HG03103 (cell line): ENCODE measurements at regions not wholly inside any gene's neighbourhood (a gene's known extent, or its start where the extent isn't known, plus 50 kb on each side); places are given as distances from the start of the nearest gene placed in this dataset.

Source experiments
- ATAC-seq: cut with Tn5 transposase; IDR thresholded peaks from one replicate; pipeline ENCODE4 v1.9.1; 2021; ENCODE audit warnings: low read depth; ENCODE audit not compliant: unreplicated experiment

DNA sequence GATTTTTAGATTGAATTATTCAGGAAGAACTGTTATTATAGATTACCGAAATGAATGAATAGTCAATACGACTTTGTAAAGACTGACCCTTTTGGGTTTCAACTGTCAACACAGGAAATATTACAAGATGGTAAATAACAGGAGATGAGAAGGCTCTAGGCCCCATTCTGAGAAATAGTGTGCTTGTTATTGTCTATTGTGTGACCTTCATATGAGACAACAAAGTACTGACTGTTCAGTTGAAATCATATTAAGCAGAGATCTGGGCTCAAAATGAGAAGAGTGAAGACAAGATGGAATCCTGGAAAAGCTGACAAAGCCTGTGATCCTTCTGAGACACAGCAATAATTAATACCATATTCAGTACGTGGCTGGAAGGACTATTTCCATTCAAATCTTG is 503.8 kb downstream of the INHBA start:
- no peak for ATAC-seq

DNA sequence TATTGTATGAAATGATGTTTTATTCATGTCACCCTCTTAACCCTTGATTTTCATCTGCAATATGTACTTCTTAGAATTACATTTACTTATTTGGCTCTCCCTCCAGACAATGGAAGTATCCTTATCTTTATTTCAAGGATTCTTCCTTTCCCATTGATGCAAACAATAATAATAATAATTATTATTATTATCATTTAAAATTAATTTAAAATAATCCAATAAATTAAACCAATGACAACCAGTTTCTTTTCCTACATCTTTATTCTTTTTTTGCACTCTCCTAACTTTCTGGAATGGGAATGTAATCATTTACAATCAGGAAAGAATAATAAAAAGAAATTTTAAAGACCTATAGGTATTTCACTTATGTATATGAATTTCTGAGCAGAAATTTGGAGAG is 504.4 kb downstream of the INHBA start:
- no peak for ATAC-seq

DNA sequence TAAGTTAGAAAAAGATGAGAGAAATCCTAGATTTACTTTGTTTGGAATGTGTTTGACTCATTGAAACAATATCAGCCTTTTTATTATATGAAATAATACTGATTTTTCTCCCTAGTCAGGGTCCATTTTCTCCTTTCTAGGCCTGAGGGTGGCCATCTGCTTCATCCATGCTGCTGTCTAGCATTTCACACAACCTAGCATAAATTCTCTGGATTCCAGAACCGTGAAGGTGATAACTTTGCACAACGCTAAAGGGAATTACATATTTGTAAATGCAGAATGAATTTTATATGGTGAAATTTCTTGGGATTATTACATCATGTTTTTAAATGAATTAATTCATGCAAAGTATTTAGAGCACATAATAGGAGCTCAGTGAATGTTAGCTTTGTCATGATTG is 505.1 kb downstream of the INHBA start:
- ATAC-seq: no peak

DNA sequence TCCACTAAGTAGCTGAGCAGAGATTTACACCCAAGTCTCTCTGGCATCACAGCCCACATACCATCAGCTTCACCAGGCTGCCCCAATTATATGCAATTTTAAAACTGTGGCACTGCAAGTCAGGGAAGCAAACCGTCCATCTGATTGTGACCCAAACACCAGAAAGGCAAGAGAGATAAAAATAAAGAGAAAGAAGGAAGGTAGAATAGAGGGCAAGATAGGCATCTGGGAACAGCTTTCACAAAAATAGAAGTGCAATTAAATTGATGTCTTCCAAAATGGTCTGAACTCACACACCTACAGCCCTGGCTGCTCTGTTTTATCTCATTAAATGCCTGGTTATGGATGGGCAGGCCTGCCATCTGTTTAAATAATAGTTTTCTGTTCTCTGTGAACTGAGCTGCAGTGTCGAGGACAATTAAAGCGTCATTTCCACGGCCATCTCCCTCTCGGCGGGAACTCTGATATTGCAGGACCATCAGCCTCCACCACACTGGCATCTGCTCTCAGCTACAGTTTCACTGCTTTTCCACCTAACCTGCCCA is 509.1 kb downstream of the INHBA start:
- ATAC-seq: no peak

DNA sequence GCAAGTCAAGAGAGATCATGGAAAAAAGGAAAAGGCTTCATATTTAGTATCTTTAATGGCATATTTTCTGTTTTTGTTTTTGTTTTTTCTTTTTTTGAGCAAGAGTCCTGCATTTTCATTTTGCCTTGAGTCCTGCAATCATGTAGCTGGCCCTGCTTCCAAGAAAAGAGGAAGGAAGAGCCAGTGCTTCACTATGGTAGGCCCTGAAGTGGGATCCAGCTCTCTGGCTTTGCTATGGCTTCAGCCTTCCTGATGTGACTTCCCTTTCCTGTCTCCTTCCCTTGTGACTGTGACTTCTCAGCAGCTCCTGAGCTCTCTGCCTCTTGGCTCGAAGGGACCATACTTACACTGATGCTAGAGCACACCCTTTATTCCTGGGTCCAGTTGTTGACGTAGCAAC is 512.3 kb downstream of the INHBA start:
- no peak for ATAC-seq

DNA sequence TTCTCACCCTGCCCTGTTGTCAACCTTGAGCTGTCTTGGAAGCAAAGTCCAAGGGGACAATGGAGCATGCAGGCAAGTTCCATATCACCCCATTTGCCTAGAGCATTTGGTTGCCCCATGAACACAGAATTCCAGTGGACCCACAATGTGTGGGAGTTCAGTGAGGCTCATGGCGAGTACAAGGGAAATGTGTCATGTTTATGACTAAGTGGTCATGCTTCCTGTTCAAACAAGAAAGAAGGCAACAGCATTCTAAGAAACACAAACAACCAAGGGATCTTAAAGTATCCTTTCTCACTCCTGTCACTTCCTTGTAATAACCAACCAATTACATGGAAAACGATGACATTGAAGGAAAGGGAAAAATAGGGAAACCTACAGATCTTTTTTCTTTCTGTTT is 513.0 kb downstream of the INHBA start:
- no peak for ATAC-seq

DNA sequence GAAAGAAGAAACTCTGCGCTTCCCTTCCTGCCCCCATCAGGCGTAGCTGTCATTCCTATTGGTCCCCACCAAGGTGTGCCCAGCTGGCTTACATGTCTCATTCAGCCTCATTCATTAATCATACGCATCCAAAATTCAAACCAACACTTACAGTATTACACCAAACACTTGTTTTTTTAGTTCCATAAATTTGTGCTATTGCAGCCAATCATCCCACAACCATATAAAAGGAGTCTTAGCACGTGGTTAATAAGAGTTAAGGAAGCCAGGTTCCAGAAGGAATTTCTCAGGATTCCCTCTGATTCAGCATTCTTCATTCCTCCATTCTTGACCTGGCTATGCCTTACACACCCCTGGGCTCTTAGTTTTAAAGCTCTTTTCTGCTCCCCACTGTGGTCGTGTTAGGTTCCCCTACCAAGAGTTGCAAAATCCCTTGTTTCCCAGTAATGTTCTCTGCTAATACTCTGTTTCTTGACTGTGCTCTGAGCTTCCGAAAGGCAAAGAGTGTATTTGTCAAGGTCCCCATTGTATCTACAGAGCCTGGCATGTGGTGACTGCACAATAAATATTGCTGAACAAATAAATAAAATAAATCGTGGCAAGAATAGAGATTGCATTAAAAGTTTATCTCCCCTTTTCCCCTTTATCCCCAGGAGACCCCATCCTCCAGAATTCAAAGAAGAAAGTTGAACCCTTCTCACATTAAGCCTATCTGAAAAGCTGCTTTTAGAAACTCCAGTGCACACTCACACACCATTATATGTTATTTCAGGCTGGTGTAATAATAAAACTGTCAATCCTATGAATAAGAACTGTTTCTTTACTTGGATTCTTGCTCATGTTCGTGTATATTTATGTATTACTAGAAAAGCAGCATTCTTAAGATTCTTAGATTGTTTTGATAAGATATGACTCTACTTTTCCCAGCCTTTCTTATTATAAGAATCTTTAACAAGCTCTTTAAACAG is 514.4 kb downstream of the INHBA start:
- no peak for ATAC-seq

DNA sequence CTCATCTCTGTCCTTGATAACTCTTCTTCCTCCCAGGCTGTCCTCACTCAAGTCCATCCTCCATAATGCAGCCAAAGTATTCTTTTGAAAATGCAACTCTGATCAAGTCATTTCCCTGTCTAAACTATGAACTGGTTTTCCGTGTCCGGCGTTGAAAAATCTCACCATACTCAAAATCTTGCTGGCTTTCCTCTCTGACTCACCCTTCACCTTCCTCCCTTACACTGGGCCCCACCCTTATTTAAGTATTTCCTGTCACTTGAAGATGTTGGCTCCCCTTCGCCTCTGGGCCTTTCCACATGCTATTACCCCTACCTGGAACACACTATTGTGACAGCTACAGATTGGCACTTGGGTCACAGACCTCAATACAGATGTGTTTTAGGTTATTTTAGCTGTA is 515.6 kb downstream of the INHBA start:
- no peak for ATAC-seq

DNA sequence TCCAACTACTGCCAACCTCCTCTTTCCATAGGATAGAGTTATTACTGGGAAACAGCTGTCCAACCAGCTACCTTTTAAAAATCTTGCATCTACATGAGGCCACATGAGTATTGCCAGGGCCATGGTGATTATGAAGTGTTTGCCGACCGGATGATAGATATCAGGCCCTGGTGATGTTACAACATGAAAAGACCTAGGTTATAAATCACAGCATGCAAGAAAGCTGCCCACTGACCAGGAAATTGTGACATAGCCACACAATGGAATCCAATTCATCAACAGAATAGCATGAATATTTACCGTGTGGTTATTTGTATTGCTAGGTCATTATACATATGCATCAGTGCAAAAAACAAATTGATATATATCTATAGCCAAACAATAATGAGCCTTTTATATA is 517.0 kb downstream of the INHBA start:
- ATAC-seq: no peak

DNA sequence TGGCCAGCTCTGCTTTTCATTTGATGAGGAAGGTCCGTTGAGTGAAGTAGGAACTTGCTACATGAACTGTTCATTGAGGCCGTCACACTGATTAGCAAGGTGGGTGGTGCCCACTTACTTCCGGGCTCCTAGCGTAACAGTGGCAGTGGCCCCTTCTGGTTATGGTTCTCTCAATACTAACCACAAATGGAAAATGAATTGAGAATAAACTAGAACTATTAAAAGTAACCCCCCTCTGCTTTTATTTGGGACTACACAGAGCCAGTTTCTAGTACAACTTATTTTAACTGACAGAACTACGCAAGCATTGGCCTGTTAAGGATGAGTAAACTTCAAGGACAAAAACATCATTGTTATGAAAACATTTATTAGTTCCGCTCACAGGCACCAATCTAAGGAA is 519.1 kb downstream of the INHBA start:
- ATAC-seq: no peak

DNA sequence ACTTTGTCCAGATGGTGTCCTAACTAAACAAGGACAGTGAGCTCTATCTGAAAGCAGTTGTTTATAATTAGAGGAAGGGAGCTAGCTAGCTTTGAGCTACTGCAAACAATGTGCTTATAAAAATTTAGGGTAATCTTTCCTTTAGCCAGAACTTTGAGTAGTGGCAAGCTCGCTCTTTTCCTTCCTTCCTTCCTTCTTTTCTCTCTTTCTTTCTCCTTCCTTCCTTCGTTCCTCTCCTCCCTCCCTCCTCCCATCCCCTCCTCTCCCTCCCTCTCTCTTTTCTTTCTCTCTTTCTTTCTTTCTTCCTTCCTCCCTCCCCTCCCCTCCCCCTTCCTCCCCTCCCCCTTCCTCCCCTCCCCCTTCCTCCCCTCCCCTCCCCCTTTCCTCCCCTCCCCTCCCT is 520.1 kb downstream of the INHBA start:
- ATAC-seq: no peak

DNA sequence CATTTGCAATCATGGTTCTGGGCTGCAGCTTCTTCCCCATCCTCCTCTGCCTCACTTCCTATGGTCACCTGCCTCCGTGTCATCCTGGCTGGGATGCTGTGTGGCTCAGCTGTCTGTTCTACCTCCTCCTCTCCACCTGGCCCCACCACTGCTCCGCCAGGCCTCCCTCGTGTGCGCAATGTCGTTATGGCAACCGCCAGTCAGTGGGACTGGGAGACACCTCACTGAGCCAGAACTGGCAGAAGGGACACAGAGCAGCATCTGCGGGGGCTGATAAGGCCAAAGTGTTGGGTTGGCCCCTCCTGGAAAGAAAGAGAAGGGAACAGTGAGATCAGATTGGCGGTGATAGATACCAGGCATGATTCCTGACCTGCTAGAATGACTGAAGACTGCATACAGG is 527.5 kb downstream of the INHBA start:
- no peak for ATAC-seq

DNA sequence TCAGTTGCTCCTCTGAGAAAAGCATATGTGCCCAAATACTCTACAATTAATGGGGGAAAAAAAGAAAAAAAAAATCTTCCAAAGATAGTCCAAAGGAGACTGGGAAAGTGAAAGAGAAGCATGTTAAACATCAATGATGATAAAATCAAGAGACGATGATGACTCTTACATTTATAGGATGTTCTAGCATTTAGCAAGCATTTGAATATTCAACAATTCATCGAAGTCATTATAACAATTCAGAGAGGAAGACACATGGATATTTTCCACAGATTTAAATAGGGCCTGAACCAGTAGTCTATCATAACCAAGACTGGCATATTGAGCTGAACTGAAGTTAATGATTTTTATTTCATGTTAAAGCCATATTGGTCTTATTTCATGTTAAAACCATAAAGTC is 528.4 kb downstream of the INHBA start:
- ATAC-seq: no peak

DNA sequence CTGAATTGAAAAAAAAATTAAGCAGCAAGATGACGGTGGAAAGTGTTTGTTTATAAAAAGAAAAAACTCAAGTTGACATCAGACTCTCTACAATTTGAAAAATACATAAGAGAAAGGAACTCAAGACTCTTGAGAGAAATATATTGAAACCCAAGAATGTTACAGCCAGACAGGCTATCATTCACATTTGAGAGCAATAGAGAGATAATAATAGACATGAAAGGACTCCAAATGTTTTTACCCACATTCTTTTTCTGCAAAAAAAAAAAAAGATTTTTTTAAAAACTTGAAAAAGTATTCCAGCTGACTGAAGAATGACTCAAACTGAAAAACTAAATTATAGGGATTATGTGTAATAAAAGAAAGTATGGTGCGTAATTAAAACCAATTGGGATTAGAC is 532.4 kb downstream of the INHBA start:
- ATAC-seq: no peak

DNA sequence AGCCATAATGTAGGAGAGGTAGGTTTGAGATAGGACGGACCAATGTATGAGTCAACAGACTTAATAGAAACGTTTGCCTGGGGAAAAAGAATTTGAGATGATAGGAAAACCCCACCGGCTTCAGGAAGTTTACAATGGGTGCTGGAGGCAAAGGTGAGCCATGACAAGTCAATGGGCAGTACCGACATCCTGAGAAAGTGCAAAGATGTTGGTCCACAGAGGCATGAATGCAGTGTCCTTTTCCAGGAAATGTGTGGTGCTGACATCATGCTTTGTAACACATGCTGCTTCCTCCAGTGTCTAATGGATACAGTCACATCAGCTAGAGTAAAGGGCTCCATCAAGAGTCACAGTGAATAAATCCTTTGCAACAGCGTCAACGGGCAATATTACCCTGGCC is 533.6 kb downstream of the INHBA start:
- no peak for ATAC-seq

DNA sequence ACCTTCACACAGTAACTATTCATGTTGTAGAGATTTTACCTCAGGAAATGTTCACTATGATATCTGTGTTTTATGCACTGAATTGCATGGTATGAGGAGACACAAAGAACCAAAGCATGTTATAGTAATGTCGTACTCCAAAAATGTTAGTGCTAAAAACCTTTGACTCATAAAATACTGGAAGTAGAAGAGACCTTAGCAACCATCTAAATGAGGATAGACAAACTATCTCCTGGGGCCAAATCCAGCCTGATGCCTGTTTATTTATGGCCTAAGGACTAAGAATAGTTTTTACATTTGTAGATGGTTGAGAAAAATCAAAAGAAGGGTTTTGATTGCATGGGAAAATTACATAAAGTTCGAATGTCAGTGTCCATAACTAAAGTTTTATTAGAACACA is 535.1 kb downstream of the INHBA start:
- no peak for ATAC-seq

DNA sequence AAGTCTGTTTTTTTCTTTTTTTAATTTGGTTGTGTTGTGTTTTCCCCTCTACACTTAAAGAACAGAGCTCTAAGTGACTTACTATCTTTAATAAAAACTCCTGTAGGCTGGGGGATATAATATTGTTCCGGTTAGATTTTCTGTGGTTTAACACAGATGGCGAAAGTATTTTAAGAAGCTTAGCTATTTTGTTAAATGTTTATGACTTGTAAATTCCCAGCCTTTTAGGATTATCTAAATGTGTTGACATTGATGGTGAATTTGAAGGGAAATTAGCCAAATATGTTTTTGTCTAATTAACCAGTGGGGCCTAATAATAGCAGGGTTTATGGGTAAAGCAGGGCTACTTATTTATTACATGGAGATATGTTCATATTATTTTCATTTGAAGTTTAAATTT is 538.5 kb downstream of the INHBA start:
- no peak for ATAC-seq

DNA sequence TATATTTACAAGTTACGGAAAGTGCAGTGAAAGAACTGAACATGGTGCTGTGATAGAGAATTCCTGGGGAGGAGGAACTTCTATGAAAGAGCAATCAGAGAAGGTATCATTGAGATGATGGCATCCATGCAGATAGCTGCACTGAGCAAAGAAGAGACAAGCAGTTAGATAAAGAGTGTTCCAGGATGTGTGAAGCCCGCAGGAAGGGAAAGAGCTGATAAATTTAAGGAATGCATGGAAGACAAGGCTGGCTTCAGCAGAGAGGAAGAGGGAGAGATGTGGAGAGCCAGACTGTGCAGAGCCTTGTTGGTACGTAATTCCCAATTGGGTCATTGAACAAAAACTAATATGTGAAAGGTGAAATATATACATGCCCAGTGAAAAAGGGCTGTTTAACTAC is 538.9 kb downstream of the INHBA start:
- no peak for ATAC-seq

DNA sequence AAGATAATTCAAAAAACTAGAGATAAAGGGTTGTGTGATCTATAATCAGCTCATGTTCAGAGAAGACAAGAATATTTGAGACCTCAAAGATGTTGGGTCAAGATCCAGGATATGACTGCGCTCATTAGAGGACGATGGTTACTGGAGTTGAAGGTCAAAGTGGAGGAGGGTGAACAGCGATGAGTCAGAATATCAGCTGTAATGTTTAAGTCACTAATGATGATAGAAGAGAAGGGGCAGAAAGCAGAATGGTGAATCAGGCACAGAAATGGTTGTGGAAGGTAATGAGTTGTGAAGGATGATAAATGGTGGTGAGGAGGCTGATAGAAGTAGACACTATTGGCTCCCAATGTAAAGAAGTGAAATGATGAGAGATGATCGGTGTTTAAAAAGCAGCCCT is 540.3 kb downstream of the INHBA start:
- ATAC-seq: no peak

DNA sequence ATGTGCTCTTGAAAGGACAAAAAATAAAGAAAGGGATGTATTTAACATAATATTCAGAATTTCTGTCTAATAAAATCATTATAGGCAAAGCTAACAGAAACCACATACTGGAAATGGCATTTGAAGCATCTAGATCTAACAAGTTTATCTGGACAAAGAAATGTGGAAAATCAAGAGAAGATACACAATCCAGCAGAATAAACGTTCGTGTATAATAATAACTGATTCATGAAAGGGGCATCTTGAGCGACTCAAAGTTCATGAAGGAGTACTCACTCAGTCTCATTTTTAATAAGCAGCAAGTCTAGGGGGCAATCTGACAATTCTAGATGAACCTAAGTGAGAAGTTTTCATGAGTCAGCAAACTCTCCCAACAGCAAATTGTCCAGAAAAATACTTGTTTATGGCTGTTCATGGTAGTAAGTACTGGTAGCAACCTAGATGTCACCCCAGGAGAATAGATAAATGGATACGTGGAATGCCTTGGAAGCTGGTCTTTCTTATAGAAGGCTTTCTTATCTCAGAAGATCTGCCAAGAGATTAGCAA is 541.8 kb downstream of the INHBA start:
- ATAC-seq: no peak

DNA sequence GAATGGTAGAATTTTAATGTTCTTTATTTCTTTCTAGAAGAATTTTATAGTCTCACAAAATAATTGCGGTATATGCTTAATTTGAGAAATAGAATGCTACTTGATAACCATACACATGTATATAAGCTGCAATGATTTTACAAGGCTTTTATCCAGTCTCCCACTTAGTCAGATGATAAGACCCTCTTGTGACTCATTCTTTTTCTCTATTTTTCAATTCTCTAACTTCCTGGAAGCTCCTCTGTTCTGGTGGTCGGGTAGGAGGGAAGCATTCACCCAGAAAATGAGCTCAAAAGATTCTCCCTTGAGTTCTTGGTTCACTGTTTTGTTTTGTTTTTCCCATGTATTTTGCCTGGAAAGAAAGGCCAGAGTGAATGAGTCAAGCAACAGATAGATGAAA is 546.6 kb downstream of the INHBA start:
- ATAC-seq: no peak

DNA sequence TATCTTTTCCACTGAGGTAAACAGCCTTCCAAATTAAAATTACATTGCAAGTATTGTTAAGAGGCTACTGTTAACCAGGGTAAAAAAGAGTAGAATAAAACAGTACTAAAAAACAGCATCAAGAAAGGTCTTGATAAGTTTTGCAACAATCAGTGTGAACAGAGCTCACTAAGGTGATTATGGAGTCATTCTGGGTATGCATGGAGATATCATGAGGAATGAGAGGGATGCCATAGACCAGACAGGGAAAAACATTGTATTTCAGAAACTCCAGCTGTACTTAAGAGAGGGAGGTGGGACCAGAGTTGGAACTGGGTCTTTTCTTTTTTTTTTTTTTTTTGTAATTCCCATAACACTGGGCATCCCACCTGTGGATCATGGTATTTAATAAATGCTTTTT is 549.6 kb downstream of the INHBA start:
- no peak for ATAC-seq
